Lower leg skin (tissue), 4 donors: ENCODE measurements at regions not wholly inside any gene's neighbourhood (a gene's known extent, or its start where the extent isn't known, plus 50 kb on each side); places are given as distances from the start of the nearest gene placed in this dataset.
"Not testable (repeated sequence)": the region's sequence is repeated elsewhere in the genome, so short reads cannot be mapped to it uniquely, and the experiment has no call there.

Experiments
- DNase-seq, 2 donors: peaks; one replicate each; pipeline ENCODE4 v3.0.0-alpha.2; 2019; ENCODE audit warnings: low spot score in 2 of 2
- H3K4me3 ChIP-seq: fragments of 200-600 bp; sonication (generic); 2 replicates; pipeline ENCODE4 v1.5.1; 2017; ENCODE audit warnings: mild to moderate bottlenecking, low read depth; ENCODE audit not compliant: poor library complexity, severe bottlenecking
- whole genome bisulfite sequencing, 2 donors: methylation state at CpG; one replicate each; pipeline ENCODE4 v1.1.5; 2018; 5-methylcytosine and 5-hydroxymethylcytosine counted together
- intact Hi-C: fragments of 100-400 bp; cut with DNase I; formaldehyde crosslinking; loops from one replicate; pipeline ENCODE4 v1.15.0; 2023; ENCODE audit warnings: low total_unique reads
- TF ChIP-seq, protein P1 (sequence below), 3 donors: fragments of 450-650 bp; IDR thresholded peaks; one replicate each; pipeline ENCODE4 v1.5.1; 2016; ENCODE audit warnings: antibody characterized with exemption in 3 of 3, mild to moderate bottlenecking in 3 of 3, moderate library complexity in 2 of 3

DNA sequence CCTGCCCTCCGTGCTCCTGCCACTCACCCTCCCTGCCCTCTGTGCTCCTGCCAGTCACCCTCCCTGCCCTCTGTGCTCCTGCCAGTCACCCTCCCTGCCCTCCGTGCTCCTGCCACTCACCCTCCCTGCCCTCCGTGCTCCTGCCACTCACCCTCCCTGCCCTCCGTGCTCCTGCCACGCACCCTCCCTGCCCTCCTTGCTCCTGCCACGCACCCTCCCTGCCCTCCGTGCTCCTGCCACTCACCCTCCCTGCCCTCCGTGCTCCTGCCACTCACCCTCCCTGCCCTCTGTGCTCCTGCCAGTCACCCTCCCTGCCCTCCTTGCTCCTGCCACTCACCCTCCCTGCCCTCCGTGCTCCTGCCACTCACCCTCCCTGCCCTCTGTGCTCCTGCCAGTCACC lies 145.4 kb upstream of the ZNF469 start:
- intact Hi-C loops, H3K4me3 ChIP-seq, DNase-seq: not testable (repeated sequence)
- 93% methylated on average over 6 of the region's 9 CpGs; no CpG with 5 or more reads in 1 of the 2 donors for WGBS, 2 donors

DNA sequence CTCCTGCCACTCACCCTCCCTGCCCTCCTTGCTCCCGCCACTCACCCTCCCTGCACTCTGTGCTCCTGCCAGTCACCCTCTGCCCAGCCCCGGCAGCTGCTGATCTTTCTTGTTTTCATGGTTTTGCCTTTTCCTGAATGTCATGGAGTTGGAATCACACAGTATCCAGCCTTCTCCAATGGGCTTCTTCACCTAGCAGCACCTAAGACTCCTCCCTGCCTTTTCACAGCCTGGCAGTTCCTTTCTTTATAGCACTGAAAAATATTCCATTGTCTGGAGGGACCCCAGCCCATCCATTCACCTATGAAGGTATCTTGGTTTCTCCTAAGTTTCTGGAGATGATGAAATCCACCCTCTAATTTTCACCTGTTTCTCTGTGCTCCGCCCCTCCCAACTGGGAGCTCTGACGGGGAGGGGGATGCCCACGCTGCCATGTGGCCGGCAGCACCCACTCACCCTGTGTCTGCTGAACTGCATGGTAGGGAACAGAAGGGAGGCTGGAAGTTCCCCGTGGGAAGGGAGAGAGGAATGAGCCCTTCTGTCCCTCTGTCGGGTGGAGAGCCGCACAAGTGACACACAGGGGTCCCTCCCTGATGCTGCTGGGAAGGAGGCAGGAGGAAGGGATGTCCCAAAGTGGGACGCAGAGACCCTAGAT lies 144.9 kb upstream of the ZNF469 start:
- intact Hi-C loops, H3K4me3 ChIP-seq: not testable (repeated sequence)
- peak in 1 of 2 donors; percentile 13 for DNase-seq
- 70 to 73% methylated on average over 10 of the region's 10 CpGs for WGBS, 2 donors

DNA sequence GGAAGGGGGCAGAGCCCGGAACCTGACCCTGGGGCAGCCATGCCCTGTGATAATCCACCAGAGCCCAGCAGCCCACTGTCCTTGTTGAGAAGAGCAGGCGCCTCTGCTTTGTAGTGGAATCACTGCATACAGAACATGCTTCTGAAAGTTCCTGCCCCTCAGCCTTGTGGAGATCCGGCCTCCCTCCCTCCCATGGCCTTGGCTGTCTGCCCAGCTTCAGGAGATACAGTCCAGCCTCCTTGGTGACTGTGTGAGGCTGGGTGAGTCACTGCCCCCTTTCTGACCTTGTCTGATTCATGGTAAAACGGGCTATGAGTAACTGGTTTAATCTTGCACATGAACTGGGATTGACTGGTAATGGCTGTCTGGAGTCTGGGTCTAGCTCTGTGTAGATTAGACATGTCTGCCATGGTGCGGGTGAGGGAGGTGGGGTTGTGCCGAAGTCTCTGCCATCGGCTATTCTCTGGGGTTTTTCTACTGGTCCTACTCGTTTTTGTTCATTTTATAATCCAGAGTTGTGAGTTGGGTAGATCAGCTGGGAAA lies 144.0 kb upstream of the ZNF469 start:
- WGBS, 2 donors = 16 to 21% methylated on average over 5 to 6 of the region's 8 CpGs
- intact Hi-C loops, H3K4me3 ChIP-seq: not testable (repeated sequence)
- DNase-seq = peak; percentile 92 to 97
- TF ChIP-seq, protein P1, sequence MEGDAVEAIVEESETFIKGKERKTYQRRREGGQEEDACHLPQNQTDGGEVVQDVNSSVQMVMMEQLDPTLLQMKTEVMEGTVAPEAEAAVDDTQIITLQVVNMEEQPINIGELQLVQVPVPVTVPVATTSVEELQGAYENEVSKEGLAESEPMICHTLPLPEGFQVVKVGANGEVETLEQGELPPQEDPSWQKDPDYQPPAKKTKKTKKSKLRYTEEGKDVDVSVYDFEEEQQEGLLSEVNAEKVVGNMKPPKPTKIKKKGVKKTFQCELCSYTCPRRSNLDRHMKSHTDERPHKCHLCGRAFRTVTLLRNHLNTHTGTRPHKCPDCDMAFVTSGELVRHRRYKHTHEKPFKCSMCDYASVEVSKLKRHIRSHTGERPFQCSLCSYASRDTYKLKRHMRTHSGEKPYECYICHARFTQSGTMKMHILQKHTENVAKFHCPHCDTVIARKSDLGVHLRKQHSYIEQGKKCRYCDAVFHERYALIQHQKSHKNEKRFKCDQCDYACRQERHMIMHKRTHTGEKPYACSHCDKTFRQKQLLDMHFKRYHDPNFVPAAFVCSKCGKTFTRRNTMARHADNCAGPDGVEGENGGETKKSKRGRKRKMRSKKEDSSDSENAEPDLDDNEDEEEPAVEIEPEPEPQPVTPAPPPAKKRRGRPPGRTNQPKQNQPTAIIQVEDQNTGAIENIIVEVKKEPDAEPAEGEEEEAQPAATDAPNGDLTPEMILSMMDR (IDR thresholded peaks at IDR 0.05) = peak in 1 of 3 donors; percentile 15

DNA sequence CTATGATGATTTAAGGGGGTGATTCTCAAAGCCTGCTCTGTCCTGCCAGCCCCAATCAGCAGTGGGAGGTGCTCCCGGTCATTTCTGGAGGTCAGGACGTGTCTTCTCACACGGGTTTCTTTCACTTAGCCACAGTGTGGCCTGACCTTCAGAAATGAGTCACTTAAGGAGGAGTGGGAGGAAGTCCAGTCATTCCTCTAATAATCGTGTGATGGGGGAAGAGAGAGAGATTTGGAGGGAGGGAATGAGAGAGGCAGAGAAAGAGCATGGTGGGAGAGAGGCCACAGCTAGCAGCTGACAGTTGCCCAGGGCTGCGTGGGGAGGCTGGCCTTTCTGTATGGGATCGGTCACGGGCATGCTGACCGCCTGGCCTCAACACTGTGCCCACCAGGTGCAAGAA lies 142.6 kb upstream of the ZNF469 start:
- WGBS, 2 donors = 66 to 67% methylated on average over 7 to 8 of the region's 8 CpGs
- intact Hi-C loops, H3K4me3 ChIP-seq: not testable (repeated sequence)
- DNase-seq = peak in 1 of 2 donors; percentile 59

DNA sequence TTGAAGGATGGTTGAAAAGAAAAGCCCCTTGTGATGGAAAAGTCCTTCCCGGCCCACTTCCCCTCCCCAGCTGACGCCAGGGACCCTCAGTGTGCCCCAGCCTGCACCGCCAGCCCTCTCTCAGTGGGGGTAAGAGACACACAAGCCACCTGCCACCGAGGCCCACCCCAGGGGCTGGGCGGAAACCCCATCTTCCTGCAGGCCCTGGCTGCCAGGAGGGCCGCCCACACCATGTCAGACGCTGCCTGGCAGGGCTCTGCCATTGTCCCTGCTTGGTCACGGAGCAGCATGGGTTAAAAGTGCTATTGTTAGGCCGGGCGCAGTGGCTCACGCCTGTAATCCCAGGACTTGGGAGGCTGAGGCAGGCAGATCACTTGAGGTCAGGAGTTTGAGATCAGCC lies 142.0 kb upstream of the ZNF469 start:
- H3K4me3 ChIP-seq, intact Hi-C loops, DNase-seq: not testable (repeated sequence)
- 78 to 83% methylated on average over 11 of the region's 11 CpGs for WGBS, 2 donors

DNA sequence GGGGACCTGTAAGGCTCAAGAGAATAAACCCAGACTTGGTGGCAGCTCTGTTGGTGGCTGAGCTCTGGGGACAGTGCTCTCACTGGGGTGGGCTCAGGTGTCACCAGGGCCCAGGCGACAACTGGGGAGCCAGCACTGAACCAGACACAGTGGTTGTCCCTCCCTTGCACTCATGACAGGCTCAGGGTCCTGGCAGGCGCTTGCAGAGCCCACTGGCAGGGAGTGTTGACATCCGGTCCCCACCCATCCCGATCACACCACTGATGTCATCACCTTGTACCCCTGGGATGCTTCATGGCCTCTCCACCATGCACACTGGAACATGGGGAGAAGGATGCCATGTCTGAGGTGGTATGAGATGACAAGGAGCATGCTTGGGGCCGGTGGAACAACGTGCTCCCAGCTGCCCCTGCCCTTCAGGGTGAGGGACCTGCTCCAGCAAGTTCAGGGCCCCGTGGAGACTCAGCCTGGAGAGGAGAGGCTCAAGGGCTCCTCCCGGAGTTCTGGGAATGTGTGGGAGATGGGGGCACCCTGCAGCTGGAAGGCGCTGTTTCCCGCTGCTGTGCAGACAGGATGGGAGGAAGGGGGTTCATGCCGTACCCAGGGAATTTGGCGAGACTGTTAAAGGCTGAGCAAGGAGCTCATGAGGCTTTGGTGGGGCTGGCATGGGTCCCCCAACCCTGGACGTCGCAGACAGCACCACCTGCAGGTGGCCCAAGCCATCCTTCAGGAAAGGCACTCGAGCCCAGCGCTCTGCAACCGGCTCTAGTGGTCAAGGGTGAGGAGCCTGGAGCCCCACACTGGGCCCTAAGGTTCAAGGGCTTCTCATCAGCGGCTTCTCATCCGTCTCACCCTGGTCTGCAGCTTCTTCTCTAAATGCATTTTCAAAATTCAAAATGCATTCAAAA lies 141.1 kb upstream of the ZNF469 start:
- DNase-seq, H3K4me3 ChIP-seq, intact Hi-C loops: not testable (repeated sequence)
- 80 to 84% methylated on average over 16 to 18 of the region's 19 CpGs for WGBS, 2 donors

DNA sequence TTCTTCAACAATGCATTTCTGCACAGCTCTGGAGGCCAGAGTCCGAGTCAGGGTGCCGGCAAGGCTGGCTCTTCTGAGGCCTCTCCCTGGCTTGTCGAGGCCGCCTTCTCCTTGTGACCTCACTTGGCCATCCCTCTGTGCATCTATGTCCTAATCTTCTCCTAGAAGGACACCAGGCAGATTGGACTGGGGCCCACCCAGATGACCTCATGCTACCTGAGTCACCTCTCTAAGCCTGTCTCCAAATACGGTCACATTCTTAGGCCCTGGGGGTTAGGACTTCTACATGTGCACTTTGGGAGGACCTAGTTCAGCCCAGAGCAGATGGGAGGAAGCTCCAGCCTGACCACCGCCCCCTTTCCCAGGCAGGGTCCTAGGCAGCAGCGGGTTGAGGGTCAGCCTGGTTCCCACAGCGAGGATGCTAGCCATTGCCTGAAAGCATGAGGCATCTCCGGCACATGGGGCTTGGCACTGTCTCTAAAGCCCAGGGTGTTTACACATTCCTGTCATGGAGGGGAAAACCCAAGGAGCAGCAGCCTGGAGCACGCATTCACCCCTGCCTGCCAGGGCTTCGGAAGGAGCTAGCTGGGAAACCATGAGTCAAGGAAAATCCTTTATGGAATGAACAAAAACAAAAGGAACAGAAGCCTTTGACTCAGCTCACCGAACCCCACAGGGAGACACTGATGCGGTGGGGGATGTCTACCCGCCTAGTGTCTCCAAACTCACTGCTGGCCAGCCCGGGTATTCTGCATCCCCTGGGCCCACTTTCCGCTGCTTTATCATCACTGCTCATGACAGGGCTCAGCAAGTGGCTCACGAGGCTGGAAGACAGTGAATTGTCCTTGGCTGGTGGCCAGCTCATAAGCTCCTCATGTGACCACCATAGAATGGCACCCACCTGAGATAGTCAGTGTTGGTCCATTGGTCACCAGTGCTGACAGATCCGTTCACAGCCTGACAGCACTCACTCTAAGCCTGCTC lies 140.2 kb upstream of the ZNF469 start:
- peak in 1 of 2 donors; percentile 60 for DNase-seq
- intact Hi-C loops, H3K4me3 ChIP-seq: not testable (repeated sequence)
- WGBS, 2 donors = 51 to 59% methylated on average over 15 to 18 of the region's 18 CpGs

DNA sequence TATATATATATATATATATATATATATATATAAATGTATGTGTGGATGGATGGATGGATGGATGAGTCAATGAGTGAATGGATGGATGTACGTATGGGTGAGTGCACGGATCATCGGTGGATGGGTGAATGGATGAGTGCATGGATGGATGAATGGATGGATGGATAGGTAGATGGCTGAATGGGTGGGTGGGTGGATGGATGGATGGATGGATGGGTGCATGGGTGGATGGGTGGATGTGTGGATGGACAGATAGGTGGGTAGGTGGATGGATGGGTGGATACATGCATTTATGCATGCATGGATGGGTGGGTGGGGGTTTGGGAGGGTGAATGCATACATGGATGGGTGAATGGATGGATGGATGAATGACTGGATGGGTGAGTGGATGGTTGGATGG lies 138.8 kb upstream of the ZNF469 start:
- WGBS, 2 donors = 95 to 98% methylated on average over 3 of the region's 3 CpGs
- intact Hi-C loops, H3K4me3 ChIP-seq, DNase-seq: not testable (repeated sequence)

DNA sequence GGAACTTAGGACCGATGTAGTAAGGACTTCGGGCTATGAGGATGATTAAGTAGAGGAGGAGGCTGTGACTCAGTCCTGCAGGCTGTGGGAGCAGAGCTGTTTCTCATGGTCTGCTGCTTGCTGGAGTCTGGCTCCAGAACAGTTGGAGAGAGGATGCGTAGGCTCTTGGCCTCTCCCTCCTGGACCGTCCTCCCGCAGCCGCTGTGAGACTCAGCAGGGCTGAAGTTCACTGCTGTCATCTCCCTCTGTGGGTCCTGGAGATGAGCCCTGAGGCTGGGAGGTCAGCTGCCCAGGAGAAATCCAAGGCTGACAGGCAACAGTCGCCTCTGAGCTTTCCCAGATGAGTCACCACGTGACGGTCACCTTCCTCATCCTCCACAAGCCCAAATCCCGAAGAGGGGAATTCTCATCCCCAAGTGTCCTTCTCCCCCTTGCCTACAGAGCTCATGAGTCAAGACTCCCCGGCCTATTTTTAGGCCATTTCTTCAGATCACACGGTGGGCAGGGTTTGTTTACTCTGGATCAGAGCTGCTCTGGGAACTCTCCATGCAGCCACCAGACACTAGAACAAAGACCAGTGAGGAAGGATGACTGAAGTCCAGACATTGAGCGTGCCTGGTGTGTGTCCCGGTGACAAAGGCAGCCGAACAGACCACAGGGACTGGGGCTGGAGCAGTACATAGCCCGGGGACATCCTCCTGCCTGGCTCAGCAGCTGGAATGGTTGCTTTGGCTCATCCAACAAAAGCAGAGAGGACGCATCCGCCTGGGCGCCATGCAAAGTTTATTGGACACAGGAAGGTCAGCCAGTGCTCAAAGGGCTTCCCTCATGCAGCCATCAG lies 137.3 kb upstream of the ZNF469 start:
- WGBS, 2 donors = 38 to 50% methylated on average over 10 to 18 of the region's 19 CpGs
- H3K4me3 ChIP-seq = not testable (repeated sequence)
- DNase-seq = peak; percentile 83 to 94
- intact Hi-C loops = loop anchor here (5.0 kb wide), 1 partner anchor 332 kb away; no protein-coding TSS in a partner anchor
